Body of pancreas (tissue), 4 donors: ENCODE measurements at regions not wholly inside any gene's neighbourhood (a gene's known extent, or its start where the extent isn't known, plus 50 kb on each side); places are given as distances from the start of the nearest gene placed in this dataset.

Source experiments
- POLR2A ChIP-seq, 3 donors: fragments of 450-650 bp; IDR thresholded peaks; one replicate each; pipeline ENCODE4 v1.6.1; 2016; ENCODE audit warnings: antibody characterized with exemption in 3 of 3, mild to moderate bottlenecking in 2 of 3
- TF ChIP-seq, protein P1 (sequence below), 7 experiments: fragments of 450-650 bp in 4 of 7; fragments of 200-600 bp in 3 of 7; sonication (generic) in 3 of 7; IDR thresholded peaks; one replicate each; pipeline ENCODE4 v1.5.1; 2016 to 2019; ENCODE audit warnings: antibody characterized with exemption in 7 of 7

GRCh38 chr13:89027694-89028306 lies 1356.6 kb downstream of the SLITRK5 start:
- TF ChIP-seq, protein P1, sequence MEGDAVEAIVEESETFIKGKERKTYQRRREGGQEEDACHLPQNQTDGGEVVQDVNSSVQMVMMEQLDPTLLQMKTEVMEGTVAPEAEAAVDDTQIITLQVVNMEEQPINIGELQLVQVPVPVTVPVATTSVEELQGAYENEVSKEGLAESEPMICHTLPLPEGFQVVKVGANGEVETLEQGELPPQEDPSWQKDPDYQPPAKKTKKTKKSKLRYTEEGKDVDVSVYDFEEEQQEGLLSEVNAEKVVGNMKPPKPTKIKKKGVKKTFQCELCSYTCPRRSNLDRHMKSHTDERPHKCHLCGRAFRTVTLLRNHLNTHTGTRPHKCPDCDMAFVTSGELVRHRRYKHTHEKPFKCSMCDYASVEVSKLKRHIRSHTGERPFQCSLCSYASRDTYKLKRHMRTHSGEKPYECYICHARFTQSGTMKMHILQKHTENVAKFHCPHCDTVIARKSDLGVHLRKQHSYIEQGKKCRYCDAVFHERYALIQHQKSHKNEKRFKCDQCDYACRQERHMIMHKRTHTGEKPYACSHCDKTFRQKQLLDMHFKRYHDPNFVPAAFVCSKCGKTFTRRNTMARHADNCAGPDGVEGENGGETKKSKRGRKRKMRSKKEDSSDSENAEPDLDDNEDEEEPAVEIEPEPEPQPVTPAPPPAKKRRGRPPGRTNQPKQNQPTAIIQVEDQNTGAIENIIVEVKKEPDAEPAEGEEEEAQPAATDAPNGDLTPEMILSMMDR (IDR thresholded peaks at IDR 0.05): no peak
- no peak for TF ChIP-seq POLR2A (IDR thresholded peaks at IDR 0.05)
